Ecto neural progenitor cell (in vitro differentiated cells): ENCODE measurements at regions not wholly inside any gene's neighbourhood (a gene's known extent, or its start where the extent isn't known, plus 50 kb on each side); places are given as distances from the start of the nearest gene placed in this dataset.
"Not testable (repeated sequence)": the region's sequence is repeated elsewhere in the genome, so short reads cannot be mapped to it uniquely, and the experiment has no call there.

ENCODE experiments used
- DNase-seq: peaks from one replicate; pipeline ENCODE4 v3.0.0-alpha.2; 2018; ENCODE audit warnings: low spot score

GRCh38 chr6:14552891-14553290 is 435.3 kb downstream of the CD83 start:
- no peak for DNase-seq

- DNase-seq: no peak
Observed at GRCh38 chr6:14553515-14553914, 435.9 kb downstream of the CD83 start.

GRCh38 chr6:14555804-14556203 is 438.2 kb downstream of the CD83 start:
- DNase-seq: no peak

GRCh38 chr6:14559746-14560536 is 442.4 kb downstream of the CD83 start:
- DNase-seq: no peak

GRCh38 chr6:14561563-14561962 is 444.0 kb downstream of the CD83 start:
- not testable (repeated sequence) for DNase-seq

GRCh38 chr6:14567842-14568241 is 450.3 kb downstream of the CD83 start:
- DNase-seq: no peak

- no peak for DNase-seq
Observed at GRCh38 chr6:14569394-14569793, 451.8 kb downstream of the CD83 start.

GRCh38 chr6:14569874-14570273 is 452.3 kb downstream of the CD83 start:
- DNase-seq: not testable (repeated sequence)

- DNase-seq: no peak
Observed at GRCh38 chr6:14571001-14571400, 453.4 kb downstream of the CD83 start.

GRCh38 chr6:14571746-14572145 is 454.2 kb downstream of the CD83 start:
- no peak for DNase-seq

- no peak for DNase-seq
Observed at GRCh38 chr6:14573267-14573666, 455.7 kb downstream of the CD83 start.

- no peak for DNase-seq
Observed at GRCh38 chr6:14573703-14574290, 456.2 kb downstream of the CD83 start.

GRCh38 chr6:14575961-14576360 is 458.4 kb downstream of the CD83 start:
- DNase-seq: no peak

- no peak for DNase-seq
Observed at GRCh38 chr6:14578994-14579393, 461.4 kb downstream of the CD83 start.

GRCh38 chr6:14582749-14583148 is 465.2 kb downstream of the CD83 start:
- no peak for DNase-seq

- no peak for DNase-seq
Observed at GRCh38 chr6:14583826-14584225, 466.3 kb downstream of the CD83 start.

GRCh38 chr6:14584450-14584849 is 466.9 kb downstream of the CD83 start:
- no peak for DNase-seq

GRCh38 chr6:14585689-14586088 is 468.1 kb downstream of the CD83 start:
- no peak for DNase-seq

GRCh38 chr6:14589175-14589574 is 471.6 kb downstream of the CD83 start:
- no peak for DNase-seq

- no peak for DNase-seq
Observed at GRCh38 chr6:14590586-14590985, 473.0 kb downstream of the CD83 start.

- DNase-seq: no peak
Observed at GRCh38 chr6:14591998-14592397, 474.4 kb downstream of the CD83 start.

GRCh38 chr6:14593286-14593685 is 475.7 kb downstream of the CD83 start:
- no peak for DNase-seq

GRCh38 chr6:14595751-14596150 is 478.2 kb downstream of the CD83 start:
- DNase-seq: no peak

GRCh38 chr6:14596410-14596809 is 478.8 kb downstream of the CD83 start:
- DNase-seq: peak; percentile 39
